Uterus (tissue), 3 donors: ENCODE measurements at regions not wholly inside any gene's neighbourhood (a gene's known extent, or its start where the extent isn't known, plus 50 kb on each side); places are given as distances from the start of the nearest gene placed in this dataset.

ENCODE experiments used
- DNase-seq, 2 donors: peaks; one replicate each; pipeline ENCODE4 v3.0.0-alpha.2; 2019 to 2020
- H3K27ac ChIP-seq, 2 donors: fragments of 200-600 bp; sonication (generic); 1 replicate in 1 of 2; 2 replicates in 1 of 2; pipeline ENCODE4 v1.5.1; 2016 to 2018
- H3K27me3 ChIP-seq, 2 donors: fragments of 200-600 bp; sonication (generic); one replicate each; pipeline ENCODE4 v1.5.1; 2018 to 2019; ENCODE audit warnings: control low read depth in 1 of 2
- H3K36me3 ChIP-seq, 2 donors: fragments of 200-600 bp; sonication (generic); one replicate each; pipeline ENCODE4 v1.5.1; 2019; ENCODE audit warnings: control low read depth in 1 of 2
- H3K4me1 ChIP-seq, 2 donors: fragments of 200-600 bp; sonication (generic); one replicate each; pipeline ENCODE4 v1.5.1; 2018 to 2019; ENCODE audit warnings: control low read depth in 1 of 2
- H3K4me3 ChIP-seq, 2 donors: fragments of 200-600 bp; sonication (generic); 1 replicate in 1 of 2; 2 replicates in 1 of 2; pipeline ENCODE4 v1.5.1; 2018 to 2019; ENCODE audit warnings: mild to moderate bottlenecking in 1 of 2
- H3K9me3 ChIP-seq, 2 donors: fragments of 200-600 bp; sonication (generic); one replicate each; pipeline ENCODE4 v1.5.1; 2019; ENCODE audit warnings: control low read depth in 1 of 2
- POLR2A ChIP-seq, 2 donors: fragments of 450-650 bp; IDR thresholded peaks; one replicate each; pipeline ENCODE4 v1.6.1; 2016; ENCODE audit warnings: antibody characterized with exemption in 2 of 2, mild to moderate bottlenecking in 1 of 2, moderate library complexity in 1 of 2
- intact Hi-C: fragments of 100-400 bp; cut with DNase I; formaldehyde crosslinking; loops from one replicate; pipeline ENCODE4 v1.15.1; 2023; ENCODE audit warnings: low total_unique reads
- TF ChIP-seq, protein P1 (sequence below), 4 experiments: fragments of 200-600 bp in 2 of 4; fragments of 450-650 bp in 2 of 4; sonication (generic) in 2 of 4; IDR thresholded peaks; one replicate each; pipeline ENCODE4 v1.5.1; 2016 to 2019; ENCODE audit warnings: antibody characterized with exemption in 4 of 4, mild to moderate bottlenecking in 2 of 4, moderate library complexity in 1 of 4
- donor health status: DM: yes; HTN: yes; CAD: no.

DNA sequence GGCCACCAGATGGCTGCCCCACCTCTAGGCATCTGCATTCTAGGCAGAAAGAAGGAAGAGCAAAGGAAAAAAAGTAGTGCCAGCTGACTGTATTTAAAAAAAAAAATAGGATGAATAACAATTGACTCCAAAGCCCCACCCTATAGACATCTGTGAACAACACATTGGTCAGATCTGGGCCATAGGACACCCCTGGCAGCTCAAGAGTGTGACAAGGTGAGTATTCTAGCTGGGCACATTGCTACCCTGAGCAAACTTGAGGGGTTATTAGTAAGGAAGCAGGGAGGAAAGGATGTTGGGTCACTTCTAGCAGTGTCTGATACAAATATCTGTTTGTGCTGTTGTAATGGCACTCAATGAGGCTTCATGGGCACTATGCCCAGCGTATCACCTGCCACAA lies 58.6 kb upstream of the NPAS2 start:
- Histone ChIP-seq H3K36me3 (no peaks in the 10 kb centered on the region), H3K4me3 (no peak overlapping the region), H3K4me1 (peaks cover 0 to 6% of the 10 kb centered on the region in 2 donors), H3K27me3 (no peaks in the 10 kb centered on the region), H3K9me3 (no peaks in the 10 kb centered on the region), H3K27ac (no peak overlapping the region)
- DNase-seq: no peak
- intact Hi-C loops: no loop called here
- no peak for TF ChIP-seq POLR2A (IDR thresholded peaks at IDR 0.05)
- TF ChIP-seq, protein P1, sequence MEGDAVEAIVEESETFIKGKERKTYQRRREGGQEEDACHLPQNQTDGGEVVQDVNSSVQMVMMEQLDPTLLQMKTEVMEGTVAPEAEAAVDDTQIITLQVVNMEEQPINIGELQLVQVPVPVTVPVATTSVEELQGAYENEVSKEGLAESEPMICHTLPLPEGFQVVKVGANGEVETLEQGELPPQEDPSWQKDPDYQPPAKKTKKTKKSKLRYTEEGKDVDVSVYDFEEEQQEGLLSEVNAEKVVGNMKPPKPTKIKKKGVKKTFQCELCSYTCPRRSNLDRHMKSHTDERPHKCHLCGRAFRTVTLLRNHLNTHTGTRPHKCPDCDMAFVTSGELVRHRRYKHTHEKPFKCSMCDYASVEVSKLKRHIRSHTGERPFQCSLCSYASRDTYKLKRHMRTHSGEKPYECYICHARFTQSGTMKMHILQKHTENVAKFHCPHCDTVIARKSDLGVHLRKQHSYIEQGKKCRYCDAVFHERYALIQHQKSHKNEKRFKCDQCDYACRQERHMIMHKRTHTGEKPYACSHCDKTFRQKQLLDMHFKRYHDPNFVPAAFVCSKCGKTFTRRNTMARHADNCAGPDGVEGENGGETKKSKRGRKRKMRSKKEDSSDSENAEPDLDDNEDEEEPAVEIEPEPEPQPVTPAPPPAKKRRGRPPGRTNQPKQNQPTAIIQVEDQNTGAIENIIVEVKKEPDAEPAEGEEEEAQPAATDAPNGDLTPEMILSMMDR (IDR thresholded peaks at IDR 0.05): no peak

DNA sequence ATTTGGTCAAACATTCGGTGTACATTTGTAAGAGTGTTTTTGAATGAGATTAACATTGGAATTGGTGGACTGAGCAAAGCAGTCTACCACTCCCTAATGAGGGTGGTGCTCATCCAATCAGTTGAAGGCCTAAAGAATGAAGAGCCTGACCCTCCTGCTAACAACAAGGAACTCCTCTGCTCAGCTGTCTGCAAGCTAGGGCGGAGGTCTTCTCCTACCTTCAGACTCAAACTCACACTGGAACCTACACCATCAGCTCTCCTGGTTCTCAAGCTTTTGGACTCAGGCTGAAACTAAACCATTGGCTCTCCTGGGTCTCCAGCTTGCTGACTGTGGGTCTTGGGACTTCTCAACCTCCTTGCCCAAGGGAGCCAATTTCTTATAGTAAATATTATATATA lies 55.5 kb upstream of the NPAS2 start:
- Histone ChIP-seq H3K36me3 (no peaks in the 10 kb centered on the region), H3K27ac (no peak overlapping the region), H3K4me1 (no peaks in the 10 kb centered on the region), H3K4me3 (no peak overlapping the region), H3K27me3 (no peaks in the 10 kb centered on the region), H3K9me3 (no peaks in the 10 kb centered on the region)
- intact Hi-C loops: no loop called here
- TF ChIP-seq, protein P1 (IDR thresholded peaks at IDR 0.05): no peak
- TF ChIP-seq POLR2A (IDR thresholded peaks at IDR 0.05): no peak
- DNase-seq: no peak

DNA sequence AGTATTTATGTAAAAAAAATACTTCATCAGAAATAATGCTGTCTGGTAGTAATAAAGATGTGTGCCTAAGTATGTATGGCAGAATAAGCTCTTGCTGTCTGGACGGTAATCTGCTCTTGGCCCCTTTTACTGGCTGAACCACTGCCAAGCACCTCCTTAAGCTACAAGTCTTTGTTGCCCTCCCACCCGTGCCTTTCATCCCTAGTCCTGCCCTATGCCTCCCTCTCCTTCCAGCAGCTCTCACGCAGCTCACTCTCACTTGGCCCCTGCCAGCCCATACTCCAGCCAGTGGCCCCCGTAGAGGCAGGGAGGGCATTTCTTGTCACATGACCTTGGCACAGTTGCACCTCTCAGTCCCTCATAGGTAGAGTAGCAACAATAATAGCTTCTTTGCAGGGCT lies 54.5 kb upstream of the NPAS2 start:
- Histone ChIP-seq H3K36me3 (no peaks in the 10 kb centered on the region), H3K27ac (peak overlapping the region in 1 of 2 donors; percentile 18), H3K27me3 (no peaks in the 10 kb centered on the region), H3K4me1 (no peaks in the 10 kb centered on the region), H3K4me3 (no peak overlapping the region), H3K9me3 (no peaks in the 10 kb centered on the region)
- TF ChIP-seq POLR2A (IDR thresholded peaks at IDR 0.05): no peak
- TF ChIP-seq, protein P1 (IDR thresholded peaks at IDR 0.05): no peak
- no peak for DNase-seq
- intact Hi-C loops: no loop called here

DNA sequence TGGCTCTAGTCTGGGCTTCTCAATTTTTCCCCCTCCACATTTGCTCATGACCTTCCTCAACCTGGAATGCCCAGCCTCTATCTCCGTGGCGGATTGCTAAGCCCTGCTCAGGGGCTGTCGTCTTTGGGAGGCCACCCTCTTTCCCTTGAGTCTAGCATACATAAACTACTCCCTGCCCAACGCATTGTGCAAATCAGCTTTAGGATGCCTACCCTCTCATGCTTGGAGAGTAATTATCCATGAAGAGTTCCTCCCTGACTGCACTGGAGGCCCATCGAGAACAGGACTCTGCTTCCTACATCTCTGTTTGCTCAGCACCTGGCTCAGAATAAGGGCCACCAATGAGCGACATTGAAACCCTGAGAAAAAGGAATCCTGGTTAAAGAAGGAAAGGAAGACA lies 53.7 kb upstream of the NPAS2 start:
- H3K4me3 ChIP-seq: no peak overlapping the region
- no peak for DNase-seq
- no peaks in the 10 kb centered on the region for H3K9me3 ChIP-seq
- H3K27ac ChIP-seq: peak overlapping the region; percentile 32 to 41
- intact Hi-C loops: no loop called here
- TF ChIP-seq, protein P1 (IDR thresholded peaks at IDR 0.05): no peak
- no peaks in the 10 kb centered on the region for H3K4me1 ChIP-seq
- no peaks in the 10 kb centered on the region for H3K36me3 ChIP-seq
- H3K27me3 ChIP-seq: no peaks in the 10 kb centered on the region

DNA sequence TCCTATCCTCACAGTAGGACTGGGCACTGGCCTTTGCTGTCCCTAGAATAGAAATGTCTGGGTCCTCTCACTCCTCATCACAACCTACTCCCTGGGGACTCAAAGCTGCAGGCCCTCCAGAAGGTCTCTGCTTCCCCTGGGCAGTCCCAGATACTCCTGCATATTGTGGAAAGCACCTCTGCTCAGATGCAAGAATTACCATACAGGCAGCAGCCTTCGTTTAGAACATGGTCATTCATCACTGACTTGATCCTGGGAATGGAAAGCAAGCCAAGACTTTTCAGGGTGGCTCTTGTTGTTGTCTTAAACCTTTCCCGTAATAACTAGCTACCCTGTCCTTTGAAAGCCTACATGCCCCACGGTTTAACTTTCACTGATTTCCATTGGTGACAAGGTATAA lies 53.1 kb upstream of the NPAS2 start:
- H3K36me3 ChIP-seq: no peaks in the 10 kb centered on the region
- H3K27me3 ChIP-seq: no peaks in the 10 kb centered on the region
- intact Hi-C loops: no loop called here
- H3K4me3 ChIP-seq: no peak overlapping the region
- TF ChIP-seq POLR2A (IDR thresholded peaks at IDR 0.05): no peak
- TF ChIP-seq, protein P1 (IDR thresholded peaks at IDR 0.05): no peak
- H3K27ac ChIP-seq: peak overlapping the region; percentile 32 to 41
- no peak for DNase-seq
- no peaks in the 10 kb centered on the region for H3K4me1 ChIP-seq
- H3K9me3 ChIP-seq: no peaks in the 10 kb centered on the region
